AG04449 (cell line): ENCODE measurements at regions not wholly inside any gene's neighbourhood (a gene's known extent, or its start where the extent isn't known, plus 50 kb on each side); places are given as distances from the start of the nearest gene placed in this dataset.
A peak's percentile ranks its signal among the peaks of the same experiment; 100 is the strongest.

ENCODE experiments used
- CTCF ChIA-PET: fragments of 350-600 bp; formaldehyde crosslinking; extraction: SDS; loops from one replicate; lab custom pipeline; 2021; ENCODE audit warnings: antibody characterized with exemption; lab: Yijun Ruan, JAX
- POLR2A ChIA-PET: fragments of 400-600, 350-600 bp; formaldehyde crosslinking; extraction: SDS; loops from one replicate; lab custom pipeline; 2020; ENCODE audit warnings: antibody characterized with exemption, inconsistent platforms; lab: Yijun Ruan, JAX
- DNase-seq: peaks from one replicate; pipeline ENCODE4 v3.0.0-alpha.2; 2010; ENCODE audit warnings: low read depth, low spot score
- H3K4me3 ChIP-seq: 2 replicates; pipeline ENCODE4 v1.5.1; 2011; ENCODE audit warnings: low read depth, mild to moderate bottlenecking, control low read depth, low read length
- TF ChIP-seq, protein P1 (sequence below): IDR thresholded peaks from one replicate; pipeline ENCODE4 v1.5.1; 2011; ENCODE audit warnings: mild to moderate bottlenecking, moderate library complexity, low read length, control low read depth, inconsistent platforms; ENCODE audit not compliant: insufficient read depth; ENCODE audit errors: missing control alignments

DNA sequence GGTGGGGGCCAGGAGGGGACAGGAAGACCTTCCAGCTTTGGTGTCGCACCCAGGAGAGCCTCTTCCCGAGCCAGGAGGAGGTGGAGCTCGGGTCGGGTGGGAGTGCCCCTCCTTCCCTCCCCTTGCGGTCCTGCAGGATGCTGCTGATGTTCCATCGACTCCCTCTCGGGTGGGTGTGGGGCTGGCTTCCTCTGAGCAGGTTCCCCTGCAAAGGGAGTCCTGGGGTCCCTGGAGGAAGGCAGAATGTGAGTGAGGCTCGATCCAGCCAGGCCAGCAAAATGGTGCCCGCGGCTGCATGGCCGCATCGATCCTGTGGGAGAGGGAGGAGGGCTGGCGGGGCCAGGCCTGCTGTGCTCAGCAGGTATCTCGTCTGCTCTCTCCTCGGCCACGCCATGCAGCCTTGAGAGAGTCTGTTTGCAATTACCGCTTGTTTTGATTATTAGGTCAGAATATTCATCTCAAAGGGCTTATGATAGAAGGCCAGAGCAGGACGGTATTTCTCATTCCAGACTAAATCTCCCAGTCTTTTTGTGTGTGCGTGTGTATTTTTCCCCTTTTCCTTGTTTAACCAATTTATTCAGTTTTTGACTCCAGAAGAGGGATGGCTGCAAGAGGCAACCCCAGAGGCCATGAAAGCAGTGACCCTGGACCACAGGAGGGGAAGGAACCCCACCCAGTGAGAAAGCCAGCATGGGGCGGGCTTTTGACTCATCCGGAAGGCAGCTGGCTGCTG, 137.3 kb upstream of the ZMIZ1 start:
- peak; percentile 53 for DNase-seq
- ChIA-PET CTCF (interaction anchor here (1.0 kb wide), 1 partner anchor 9 kb away, joined by 3 read pairs; no protein-coding TSS in a partner anchor), POLR2A (no interaction called here)
- TF ChIP-seq, protein P1, sequence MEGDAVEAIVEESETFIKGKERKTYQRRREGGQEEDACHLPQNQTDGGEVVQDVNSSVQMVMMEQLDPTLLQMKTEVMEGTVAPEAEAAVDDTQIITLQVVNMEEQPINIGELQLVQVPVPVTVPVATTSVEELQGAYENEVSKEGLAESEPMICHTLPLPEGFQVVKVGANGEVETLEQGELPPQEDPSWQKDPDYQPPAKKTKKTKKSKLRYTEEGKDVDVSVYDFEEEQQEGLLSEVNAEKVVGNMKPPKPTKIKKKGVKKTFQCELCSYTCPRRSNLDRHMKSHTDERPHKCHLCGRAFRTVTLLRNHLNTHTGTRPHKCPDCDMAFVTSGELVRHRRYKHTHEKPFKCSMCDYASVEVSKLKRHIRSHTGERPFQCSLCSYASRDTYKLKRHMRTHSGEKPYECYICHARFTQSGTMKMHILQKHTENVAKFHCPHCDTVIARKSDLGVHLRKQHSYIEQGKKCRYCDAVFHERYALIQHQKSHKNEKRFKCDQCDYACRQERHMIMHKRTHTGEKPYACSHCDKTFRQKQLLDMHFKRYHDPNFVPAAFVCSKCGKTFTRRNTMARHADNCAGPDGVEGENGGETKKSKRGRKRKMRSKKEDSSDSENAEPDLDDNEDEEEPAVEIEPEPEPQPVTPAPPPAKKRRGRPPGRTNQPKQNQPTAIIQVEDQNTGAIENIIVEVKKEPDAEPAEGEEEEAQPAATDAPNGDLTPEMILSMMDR, result no peak
- H3K4me3 ChIP-seq, result no peak overlapping the region

DNA sequence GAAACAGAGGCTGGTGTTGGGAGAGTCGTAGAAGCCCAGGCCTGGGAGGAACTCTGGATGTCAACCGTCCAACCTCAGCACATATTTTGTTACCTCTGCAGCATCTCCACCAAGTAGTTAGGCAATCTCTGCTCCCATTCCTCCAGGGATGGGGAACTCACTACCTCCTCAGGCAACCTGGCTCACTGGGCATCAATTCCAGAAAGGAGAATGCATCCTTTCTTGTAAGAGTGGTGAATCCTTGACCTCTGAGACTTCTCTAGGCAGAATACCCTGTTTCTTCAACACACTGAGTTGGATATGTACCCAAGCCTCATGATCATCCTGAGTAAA, 136.7 kb upstream of the ZMIZ1 start:
- POLR2A ChIA-PET, result no interaction called here
- H3K4me3 ChIP-seq, result no peak overlapping the region
- CTCF ChIA-PET, result interaction anchor here (4.7 kb wide), 1 partner anchor 13 kb away, joined by 36 read pairs; no protein-coding TSS in a partner anchor
- no peak for DNase-seq
- TF ChIP-seq, protein P1, result no peak

DNA sequence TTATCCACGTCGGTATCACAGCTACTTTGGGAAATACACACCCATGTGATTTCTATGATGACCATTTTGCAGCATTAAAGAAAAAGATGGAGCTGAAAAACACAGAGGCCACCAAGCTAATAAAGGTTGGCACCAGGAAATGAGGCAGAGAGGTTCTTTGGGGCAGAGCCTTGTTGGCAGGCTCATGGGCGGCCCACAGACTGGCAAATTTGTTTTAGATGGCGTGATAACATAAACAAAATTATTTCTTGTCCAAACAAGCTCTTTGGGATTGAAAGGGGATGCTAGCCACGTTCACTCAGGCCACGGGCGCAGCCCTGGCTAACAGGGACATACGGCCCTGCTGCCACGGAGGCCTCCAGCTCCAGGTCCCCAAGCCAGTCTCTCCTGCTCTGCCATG, 135.9 kb upstream of the ZMIZ1 start:
- ChIA-PET POLR2A (no interaction called here), CTCF (interaction anchor here (4.7 kb wide), 1 partner anchor 12 kb away, joined by 36 read pairs; no protein-coding TSS in a partner anchor)
- H3K4me3 ChIP-seq, result no peak overlapping the region
- TF ChIP-seq, protein P1, result no peak
- no peak for DNase-seq

DNA sequence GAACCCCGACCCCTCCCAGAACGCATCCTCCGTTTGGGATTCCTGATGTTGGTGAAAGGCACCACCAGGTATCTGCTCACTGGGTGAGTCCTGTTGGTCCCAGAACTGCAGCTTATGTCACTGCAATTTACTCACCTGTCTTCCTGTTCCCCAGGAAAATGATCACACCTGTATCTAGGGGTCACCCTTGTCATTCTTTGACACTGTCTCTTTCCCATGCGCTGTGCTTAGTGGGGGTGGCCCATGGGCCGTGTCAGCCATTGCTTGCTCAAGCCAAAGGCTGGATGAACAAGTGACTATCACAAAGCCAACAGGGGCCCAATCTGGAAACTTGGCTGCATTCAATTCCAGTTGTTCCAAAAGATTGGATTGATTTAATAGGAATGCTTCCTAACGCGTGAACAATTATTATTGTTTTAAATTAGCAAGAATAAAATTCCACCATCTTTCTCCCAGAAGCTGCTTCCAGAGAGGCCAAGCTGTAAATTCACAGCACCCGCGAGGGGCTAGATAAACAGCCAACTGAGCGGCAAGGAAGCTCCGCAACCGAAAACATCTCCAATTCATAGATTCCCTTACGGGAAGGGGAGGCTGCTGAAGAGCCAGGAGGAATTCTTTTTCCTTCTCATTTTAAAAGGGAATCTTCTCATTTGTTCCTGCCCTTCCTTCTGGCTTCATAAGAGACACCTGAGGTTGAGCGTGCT, 134.8 kb upstream of the ZMIZ1 start:
- TF ChIP-seq, protein P1, result no peak
- no peak overlapping the region for H3K4me3 ChIP-seq
- ChIA-PET CTCF (interaction anchor here (2.2 to 4.7 kb wide), 2 partner anchors 11 to 262 kb away, joined by 9 to 36 read pairs; no protein-coding TSS in a partner anchor), POLR2A (no interaction called here)
- DNase-seq, result no peak

DNA sequence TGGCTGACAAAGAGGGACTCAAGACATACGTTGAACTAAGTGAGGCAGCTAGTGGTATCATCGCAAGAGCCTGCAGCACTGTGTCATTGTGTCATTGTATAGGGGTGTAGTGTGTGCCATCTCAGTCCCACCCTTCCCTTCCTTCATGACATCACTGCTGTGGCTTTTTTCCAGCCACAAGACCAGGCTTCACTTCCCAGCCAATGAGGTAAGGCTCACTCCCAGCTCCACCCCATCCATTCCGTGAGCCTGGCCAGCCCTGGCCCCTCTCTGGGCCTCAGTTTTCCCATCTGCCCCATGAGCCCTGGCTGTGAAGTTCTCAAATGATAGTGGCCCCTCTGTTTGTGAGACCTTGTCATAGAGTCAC, 134.3 kb upstream of the ZMIZ1 start:
- ChIA-PET CTCF (interaction anchor here (2.2 to 4.7 kb wide), 2 partner anchors 10 to 262 kb away, joined by 9 to 36 read pairs; no protein-coding TSS in a partner anchor), POLR2A (no interaction called here)
- H3K4me3 ChIP-seq, result no peak overlapping the region
- no peak for DNase-seq
- TF ChIP-seq, protein P1, result no peak

DNA sequence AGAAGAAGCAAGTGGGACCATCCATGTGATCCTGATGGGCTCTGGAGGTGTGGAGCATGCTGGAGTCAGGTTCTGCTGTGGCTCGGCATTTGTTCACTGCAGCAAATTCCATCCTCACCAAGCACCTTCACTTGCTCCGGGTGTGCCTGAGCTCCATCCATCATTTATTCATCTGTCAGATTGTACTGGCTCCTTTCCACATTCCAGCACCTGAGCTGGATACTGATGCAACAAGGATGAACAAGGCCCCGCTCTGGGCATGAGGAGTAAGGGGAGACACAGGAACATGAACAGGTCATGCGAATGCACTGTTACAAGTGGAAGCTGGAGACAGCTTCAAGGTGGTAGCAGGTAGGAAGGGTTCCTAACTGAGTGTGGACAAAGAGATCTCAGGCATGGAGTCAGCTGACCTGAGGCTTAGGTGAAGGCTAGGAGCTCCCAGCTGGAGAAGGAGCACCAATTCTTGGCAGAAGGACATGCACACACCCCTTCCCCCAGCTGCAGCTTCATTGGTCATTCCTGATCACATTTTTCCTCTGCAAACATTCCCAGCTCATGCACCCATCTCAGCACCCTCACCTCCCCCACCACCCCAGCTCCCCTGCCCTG, 133.7 kb upstream of the ZMIZ1 start:
- TF ChIP-seq, protein P1, result no peak
- POLR2A ChIA-PET, result no interaction called here

More for the DNA sequence above, 133.7 kb upstream of the ZMIZ1 start:
- no peak overlapping the region for H3K4me3 ChIP-seq
- DNase-seq, result no peak
- CTCF ChIA-PET, result interaction anchor here (2.2 to 4.7 kb wide), 2 partner anchors 10 to 261 kb away, joined by 9 to 36 read pairs; no protein-coding TSS in a partner anchor
